Erythroblast (primary cell): ENCODE measurements at regions not wholly inside any gene's neighbourhood (a gene's known extent, or its start where the extent isn't known, plus 50 kb on each side); places are given as distances from the start of the nearest gene placed in this dataset.

Source experiments
- GATA1 ChIP-seq: IDR thresholded peaks from 2 replicates; pipeline ENCODE4 v1.6.1; 2011; ENCODE audit warnings: low read depth, mild to moderate bottlenecking, control low read depth, low read length, moderate library complexity
- POLR2A ChIP-seq: IDR thresholded peaks from 2 replicates; pipeline ENCODE4 v1.6.1; 2011; ENCODE audit warnings: mild to moderate bottlenecking, low read length

DNA sequence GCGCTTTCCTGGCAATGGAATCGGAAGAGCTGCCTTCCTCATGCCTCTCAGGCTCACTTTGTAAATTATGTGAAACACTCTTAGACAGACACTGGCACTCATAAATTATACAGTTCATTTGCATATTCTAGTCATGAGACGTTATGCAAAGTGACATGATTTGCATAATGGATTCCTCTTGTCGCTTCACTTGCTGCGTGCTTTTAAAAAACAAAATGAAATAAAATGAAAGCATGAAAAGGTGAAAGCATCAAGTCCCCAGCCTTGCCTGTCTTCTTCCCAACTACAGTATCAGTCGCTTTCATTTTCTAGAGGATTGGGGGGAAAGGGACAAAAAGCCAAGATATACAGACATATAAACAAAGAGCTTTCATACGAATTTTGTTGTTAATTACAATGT, 252.8 kb upstream of the PMFBP1 start:
- TF ChIP-seq POLR2A (no peak), GATA1 (no peak)
